SJCRH30 (cell line): ENCODE measurements at regions not wholly inside any gene's neighbourhood (a gene's known extent, or its start where the extent isn't known, plus 50 kb on each side); places are given as distances from the start of the nearest gene placed in this dataset.
"Not testable (repeated sequence)": the region's sequence is repeated elsewhere in the genome, so short reads cannot be mapped to it uniquely, and the experiment has no call there.

Experiments
- DNase-seq, 2 experiments: peaks; one replicate each; pipeline ENCODE4 v3.0.0-alpha.2; 2015 to 2020
- H3K27ac ChIP-seq: fragments of 250-450 bp; sonication (Bioruptor Pico); 2 replicates; pipeline ENCODE4 v1.5.1; 2020; ENCODE audit warnings: mild to moderate bottlenecking, moderate library complexity
- H3K27me3 ChIP-seq: fragments of 250-450 bp; sonication (Bioruptor Pico); 2 replicates; pipeline ENCODE4 v1.5.1; 2020; ENCODE audit warnings: mild to moderate bottlenecking, moderate library complexity
- H3K36me3 ChIP-seq: fragments of 250-450 bp; sonication (Bioruptor Pico); 2 replicates; pipeline ENCODE4 v1.5.1; 2020; ENCODE audit warnings: mild to moderate bottlenecking, moderate library complexity
- H3K4me1 ChIP-seq: fragments of 250-450 bp; sonication (Bioruptor Pico); 2 replicates; pipeline ENCODE4 v1.5.1; 2020; ENCODE audit warnings: mild to moderate bottlenecking, moderate library complexity
- H3K4me3 ChIP-seq: fragments of 250-450 bp; sonication (Bioruptor Pico); 2 replicates; pipeline ENCODE4 v1.5.1; 2020; ENCODE audit warnings: mild to moderate bottlenecking, moderate library complexity
- H3K9me3 ChIP-seq: fragments of 250-450 bp; sonication (Bioruptor Pico); replicated peaks from 2 replicates; pipeline ENCODE4 v1.5.1; 2020; ENCODE audit warnings: mild to moderate bottlenecking, moderate library complexity

DNA sequence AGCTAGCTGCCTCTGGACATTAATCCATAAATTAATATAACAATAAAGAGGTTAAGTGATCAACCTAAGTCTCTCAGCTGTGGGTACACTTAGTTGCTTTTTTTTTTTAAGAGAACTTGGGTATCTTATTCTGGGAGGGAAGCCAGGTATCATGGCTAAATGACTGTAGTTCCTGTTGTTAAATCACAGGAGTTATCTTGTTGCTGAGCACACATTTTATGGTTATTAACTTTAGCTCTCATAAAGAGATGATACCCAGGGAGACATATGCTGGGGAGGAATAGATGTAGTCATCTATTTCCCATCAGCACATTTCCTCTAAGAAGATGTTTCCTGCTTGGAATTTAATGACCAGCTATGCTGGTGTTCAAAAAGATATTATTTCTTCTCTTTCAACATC is 227.8 kb downstream of the PTGER3 start:
- H3K9me3 ChIP-seq: no peaks in the 10 kb centered on the region
- no peaks in the 10 kb centered on the region for H3K27me3 ChIP-seq
- peak in 1 of 2 experiments; percentile 6 for DNase-seq
- H3K36me3 ChIP-seq: no peaks in the 10 kb centered on the region
- H3K4me3 ChIP-seq: no peak overlapping the region
- no peak overlapping the region for H3K27ac ChIP-seq
- H3K4me1 ChIP-seq: no peaks in the 10 kb centered on the region

DNA sequence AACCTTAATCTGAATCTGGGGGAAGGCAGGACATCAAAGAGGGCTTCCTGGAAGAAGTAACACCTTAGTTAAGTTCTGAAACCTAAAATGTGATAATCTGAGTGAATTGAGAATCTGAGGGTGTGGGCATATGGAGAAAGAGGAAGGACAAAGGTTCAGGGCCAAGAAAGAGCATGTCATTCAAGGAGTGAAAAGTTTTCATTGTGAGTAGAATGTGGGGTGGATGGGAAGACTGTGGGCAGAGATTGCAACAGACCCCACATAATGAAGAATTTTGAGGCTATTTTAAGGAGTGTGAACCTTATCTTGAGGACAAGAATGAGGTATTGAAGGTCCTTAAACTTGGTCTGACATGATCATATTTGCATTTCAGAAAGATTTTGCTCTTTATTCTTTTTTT is 227.2 kb downstream of the PTGER3 start:
- no peak for DNase-seq
- Histone ChIP-seq H3K36me3 (no peaks in the 10 kb centered on the region), H3K9me3 (no peaks in the 10 kb centered on the region), H3K27me3 (no peaks in the 10 kb centered on the region), H3K27ac (no peak overlapping the region), H3K4me3 (no peak overlapping the region), H3K4me1 (no peaks in the 10 kb centered on the region)

DNA sequence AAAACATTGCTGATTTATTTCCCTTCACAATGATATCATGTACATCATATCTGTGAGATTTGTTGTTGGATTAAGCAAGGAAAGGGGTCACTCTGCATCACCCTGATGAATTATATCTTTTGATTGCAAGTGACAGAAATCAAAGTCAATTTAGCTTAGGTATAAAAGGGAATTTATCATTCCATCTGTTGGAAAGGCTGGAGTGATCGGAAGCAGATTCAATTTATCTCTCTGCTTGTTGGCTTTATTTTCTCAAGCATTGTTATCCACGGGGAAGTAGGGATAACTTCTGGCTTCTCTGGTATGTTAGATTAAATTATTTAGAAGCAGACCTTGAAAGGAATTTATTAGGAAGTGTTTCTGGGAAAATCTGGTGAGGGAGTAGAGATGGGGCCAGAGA is 226.6 kb downstream of the PTGER3 start:
- Histone ChIP-seq H3K36me3 (no peaks in the 10 kb centered on the region), H3K4me3 (no peak overlapping the region), H3K4me1 (no peaks in the 10 kb centered on the region), H3K9me3 (no peaks in the 10 kb centered on the region), H3K27ac (no peak overlapping the region), H3K27me3 (no peaks in the 10 kb centered on the region)
- DNase-seq: no peak

DNA sequence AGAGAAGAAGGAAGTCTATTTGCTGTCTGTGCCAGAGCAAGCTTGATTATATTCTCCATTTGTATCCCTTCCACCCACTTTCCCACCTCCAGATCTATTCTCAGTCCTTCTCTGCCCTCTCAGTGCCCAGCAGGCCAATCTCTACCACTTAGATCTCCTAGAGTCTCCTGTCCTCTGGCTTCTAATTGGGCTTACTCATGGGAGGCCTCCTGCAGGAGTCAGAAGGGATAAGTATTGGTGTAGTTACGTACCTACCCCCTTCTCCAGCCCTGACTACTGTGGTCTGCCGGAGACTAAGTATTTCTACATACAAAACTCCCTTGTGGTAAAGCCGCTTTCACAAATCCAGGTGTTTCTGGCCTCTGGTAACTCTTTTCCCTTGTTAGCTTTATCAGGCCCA is 221.2 kb downstream of the PTGER3 start:
- DNase-seq: no peak
- H3K27ac ChIP-seq: no peak overlapping the region
- no peaks in the 10 kb centered on the region for H3K9me3 ChIP-seq
- H3K27me3 ChIP-seq: no peaks in the 10 kb centered on the region
- H3K36me3 ChIP-seq: no peaks in the 10 kb centered on the region
- no peaks in the 10 kb centered on the region for H3K4me1 ChIP-seq
- H3K4me3 ChIP-seq: no peak overlapping the region

DNA sequence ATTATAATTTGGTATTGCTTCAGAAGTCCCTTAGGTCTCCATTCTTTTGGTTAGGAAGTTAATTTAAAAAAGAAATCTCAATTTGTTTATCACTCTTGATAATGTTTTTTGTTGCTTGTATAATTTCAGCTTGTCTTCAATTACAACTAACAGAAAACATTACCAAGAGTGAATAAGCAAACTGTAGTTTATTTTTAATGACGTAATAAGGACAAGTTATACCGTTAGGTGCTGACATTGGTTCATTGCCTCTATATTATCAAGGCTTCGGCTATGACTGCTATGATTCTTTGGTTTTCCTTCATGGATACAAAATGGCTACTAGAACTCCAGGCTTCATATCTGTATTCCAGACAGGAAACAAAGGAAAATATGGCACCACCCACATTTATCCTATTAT is 220.6 kb downstream of the PTGER3 start:
- H3K9me3 ChIP-seq: no peaks in the 10 kb centered on the region
- no peak overlapping the region for H3K4me3 ChIP-seq
- no peaks in the 10 kb centered on the region for H3K27me3 ChIP-seq
- no peaks in the 10 kb centered on the region for H3K4me1 ChIP-seq
- no peak for DNase-seq
- no peaks in the 10 kb centered on the region for H3K36me3 ChIP-seq
- no peak overlapping the region for H3K27ac ChIP-seq

DNA sequence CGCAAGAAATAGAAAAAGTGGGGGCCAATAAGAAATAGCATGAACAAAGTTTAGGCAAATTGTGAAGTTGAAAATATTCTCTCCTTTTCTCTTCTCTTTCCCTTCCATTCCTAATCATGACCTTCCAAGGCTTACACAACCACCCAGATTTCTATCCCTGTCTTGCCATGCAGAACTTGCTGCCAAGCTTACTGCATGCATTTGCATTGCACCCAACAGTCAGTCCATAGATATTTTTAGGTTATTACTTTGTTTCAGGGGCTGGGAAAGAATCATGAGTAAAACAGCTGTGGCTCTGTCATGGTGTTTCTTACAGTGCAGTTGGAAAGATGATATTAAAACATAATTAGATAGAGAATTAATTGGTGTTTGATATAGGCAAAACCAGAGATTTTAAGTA is 219.4 kb downstream of the PTGER3 start:
- no peak for DNase-seq
- Histone ChIP-seq H3K4me3 (no peak overlapping the region), H3K27me3 (no peaks in the 10 kb centered on the region), H3K27ac (no peak overlapping the region), H3K36me3 (no peaks in the 10 kb centered on the region), H3K9me3 (no peaks in the 10 kb centered on the region), H3K4me1 (no peaks in the 10 kb centered on the region)

DNA sequence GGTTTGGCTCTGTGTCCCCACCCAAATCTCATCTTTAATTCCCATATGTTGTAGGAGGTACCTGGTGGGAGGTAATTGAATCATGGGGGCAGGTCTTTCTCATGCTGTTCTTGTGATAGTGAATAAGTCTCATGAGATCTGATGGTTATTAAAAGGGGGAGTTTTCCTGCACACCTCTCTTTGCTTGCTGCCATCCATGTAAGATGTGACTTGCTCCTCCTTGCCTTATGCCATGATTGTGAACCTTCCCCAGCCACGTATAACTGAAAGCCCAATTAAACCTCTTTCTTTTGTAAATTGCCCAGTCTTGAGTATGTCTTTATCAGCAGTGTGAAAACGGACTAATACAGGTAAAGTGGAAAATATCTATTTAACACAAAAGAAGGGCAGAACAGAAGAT is 213.3 kb downstream of the PTGER3 start:
- H3K27me3 ChIP-seq, DNase-seq, H3K4me1 ChIP-seq, H3K27ac ChIP-seq, H3K36me3 ChIP-seq, H3K4me3 ChIP-seq, H3K9me3 ChIP-seq: not testable (repeated sequence)

DNA sequence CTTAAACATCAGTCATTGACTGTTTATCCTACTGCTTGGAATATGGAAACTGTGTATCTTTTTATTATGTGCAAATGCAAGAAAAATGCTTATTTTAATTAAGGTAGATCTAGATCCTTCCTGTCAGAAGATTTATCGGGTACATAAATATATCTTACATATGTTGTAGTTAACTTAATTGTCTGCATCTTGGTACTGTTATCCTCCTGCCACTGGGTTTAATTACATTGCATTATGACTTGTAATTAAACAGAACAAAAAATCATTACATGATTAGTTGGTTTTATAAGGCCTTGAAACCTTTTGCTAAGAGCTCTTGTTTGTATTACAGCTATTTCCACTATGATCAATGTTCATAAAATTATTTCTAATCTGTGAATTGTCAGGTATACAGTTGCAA is 211.2 kb downstream of the PTGER3 start:
- no peak for DNase-seq
- no peak overlapping the region for H3K4me3 ChIP-seq
- no peaks in the 10 kb centered on the region for H3K4me1 ChIP-seq
- H3K9me3 ChIP-seq: no peaks in the 10 kb centered on the region
- no peaks in the 10 kb centered on the region for H3K36me3 ChIP-seq
- no peaks in the 10 kb centered on the region for H3K27me3 ChIP-seq
- no peak overlapping the region for H3K27ac ChIP-seq

DNA sequence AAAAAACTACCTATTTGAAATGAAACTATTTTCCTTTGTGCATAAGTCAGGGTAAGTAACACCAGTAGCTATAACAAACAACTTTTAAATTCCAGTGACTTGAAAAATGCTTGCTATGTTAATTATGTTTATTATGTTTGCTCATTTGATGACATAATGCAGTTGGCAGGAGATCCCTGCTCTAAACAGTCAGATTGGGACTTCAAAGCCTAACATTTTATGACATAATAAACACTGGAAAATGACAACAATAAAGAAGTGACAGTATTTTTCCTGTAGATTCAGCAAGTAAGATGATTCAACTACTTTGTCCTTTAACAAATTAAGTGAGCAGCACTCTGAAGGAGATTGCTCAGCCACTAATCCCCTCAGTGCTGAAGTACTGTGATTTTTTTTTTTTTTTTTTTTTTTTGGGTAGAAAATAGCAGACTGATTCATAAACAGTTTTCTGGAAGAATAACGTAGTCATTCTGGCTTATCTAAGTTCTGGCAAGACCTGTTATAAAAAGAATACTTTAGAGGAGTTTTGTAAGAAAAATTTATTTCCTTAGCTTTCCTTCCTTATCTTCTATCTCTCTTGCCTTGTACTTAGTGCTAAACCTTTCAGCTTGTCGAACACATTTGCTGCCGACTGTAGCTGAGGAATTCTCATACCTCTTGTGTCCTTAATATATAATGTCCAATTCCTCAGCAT is 207.2 kb downstream of the PTGER3 start:
- Histone ChIP-seq H3K9me3 (no peaks in the 10 kb centered on the region), H3K36me3 (no peaks in the 10 kb centered on the region), H3K4me1 (no peaks in the 10 kb centered on the region), H3K4me3 (no peak overlapping the region), H3K27me3 (no peaks in the 10 kb centered on the region), H3K27ac (no peak overlapping the region)
- no peak for DNase-seq

DNA sequence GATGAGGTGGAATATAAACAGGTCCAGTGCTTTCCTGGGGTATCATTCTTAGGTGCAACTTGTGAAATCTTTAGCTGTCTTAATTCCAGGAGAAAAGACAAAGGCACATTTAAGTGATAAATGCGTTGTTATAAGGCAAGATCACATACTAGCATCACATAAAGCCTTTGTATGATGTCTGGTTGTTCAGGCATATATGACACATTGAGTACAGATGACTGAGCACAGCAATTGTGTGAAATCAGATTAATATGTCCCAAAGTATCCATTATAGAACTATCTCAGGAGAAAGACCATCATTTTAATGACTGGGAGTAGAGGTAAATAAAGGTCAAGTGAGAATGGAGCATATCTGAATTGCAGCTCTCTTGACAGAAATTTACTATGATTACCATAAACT is 205.1 kb downstream of the PTGER3 start:
- no peaks in the 10 kb centered on the region for H3K9me3 ChIP-seq
- H3K27me3 ChIP-seq: no peaks in the 10 kb centered on the region
- H3K4me3 ChIP-seq: no peak overlapping the region
- H3K4me1 ChIP-seq: peaks cover 10% of the 10 kb centered on the region; the same call in 1 of the 2 replicates
- DNase-seq: no peak
- no peaks in the 10 kb centered on the region for H3K36me3 ChIP-seq
- H3K27ac ChIP-seq: no peak overlapping the region

DNA sequence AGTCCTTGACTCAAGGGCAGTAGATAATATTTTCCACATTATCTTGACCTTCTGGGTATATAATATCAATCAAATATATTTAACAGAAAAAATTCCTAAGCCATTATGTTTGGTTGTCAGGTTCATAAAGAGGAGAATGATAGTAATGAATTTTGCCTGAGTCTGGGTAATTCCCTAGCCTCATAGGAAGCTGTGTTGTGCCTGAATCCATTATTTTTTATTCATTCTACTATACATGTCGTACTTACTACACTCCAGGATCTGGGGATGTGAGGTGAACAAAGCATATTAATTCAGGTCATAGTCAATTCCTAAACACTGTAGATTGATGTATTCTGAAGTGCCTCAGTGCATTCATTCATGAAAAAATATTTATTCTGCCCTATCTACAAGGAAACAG is 204.2 kb downstream of the PTGER3 start:
- Histone ChIP-seq H3K4me3 (no peak overlapping the region), H3K4me1 (peaks cover 10% of the 10 kb centered on the region; the same call in 1 of the 2 replicates), H3K27me3 (no peaks in the 10 kb centered on the region), H3K36me3 (no peaks in the 10 kb centered on the region), H3K27ac (no peak overlapping the region), H3K9me3 (no peaks in the 10 kb centered on the region)
- DNase-seq: no peak

DNA sequence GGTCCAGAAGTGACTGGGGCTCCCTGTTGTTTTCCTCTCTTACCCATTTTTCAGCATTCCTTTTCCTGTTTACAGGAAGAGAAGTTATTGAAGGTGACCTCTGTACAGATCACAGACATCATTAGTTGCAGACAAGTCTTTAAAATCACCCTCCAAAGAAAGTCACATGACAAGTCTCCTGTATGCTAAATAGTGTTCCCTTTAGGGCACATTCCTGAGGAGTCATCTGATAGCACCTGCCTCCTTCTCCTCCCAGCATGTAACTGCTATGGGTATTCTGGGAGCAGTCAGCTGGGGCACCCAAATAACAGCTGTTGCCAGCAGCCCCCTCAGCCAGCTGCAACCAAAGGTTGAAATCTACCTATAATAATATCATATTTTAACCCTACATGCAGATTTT is 200.6 kb downstream of the PTGER3 start:
- peaks cover 10% of the 10 kb centered on the region; the same call in 1 of the 2 replicates for H3K4me1 ChIP-seq
- no peaks in the 10 kb centered on the region for H3K36me3 ChIP-seq
- H3K4me3 ChIP-seq: no peak overlapping the region
- H3K27ac ChIP-seq: no peak overlapping the region
- peak; percentile 7 to 21 for DNase-seq
- no peaks in the 10 kb centered on the region for H3K9me3 ChIP-seq
- H3K27me3 ChIP-seq: no peaks in the 10 kb centered on the region

DNA sequence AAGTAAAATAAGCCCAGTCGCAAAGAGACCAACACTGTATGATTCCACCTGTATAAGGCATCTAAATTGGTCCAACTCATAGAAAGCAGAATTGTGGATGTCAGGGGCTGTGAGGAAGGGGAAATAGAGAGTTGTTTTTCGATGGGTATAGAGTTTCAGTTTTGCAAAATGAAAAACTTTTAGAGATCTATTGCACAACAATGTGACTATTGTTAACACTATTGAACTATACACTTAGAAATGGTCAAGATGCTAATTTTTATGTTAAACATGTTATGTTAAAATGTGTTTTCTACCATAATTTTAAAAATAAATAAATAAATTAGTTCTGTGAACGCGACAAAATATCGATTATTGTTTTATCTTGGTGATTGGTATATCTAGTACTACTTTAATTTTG is 192.4 kb downstream of the PTGER3 start:
- no peak for DNase-seq
- no peaks in the 10 kb centered on the region for H3K9me3 ChIP-seq
- no peak overlapping the region for H3K27ac ChIP-seq
- no peaks in the 10 kb centered on the region for H3K27me3 ChIP-seq
- no peak overlapping the region for H3K4me3 ChIP-seq
- no peaks in the 10 kb centered on the region for H3K36me3 ChIP-seq
- H3K4me1 ChIP-seq: no peaks in the 10 kb centered on the region; the same call in 1 of the 2 replicates

DNA sequence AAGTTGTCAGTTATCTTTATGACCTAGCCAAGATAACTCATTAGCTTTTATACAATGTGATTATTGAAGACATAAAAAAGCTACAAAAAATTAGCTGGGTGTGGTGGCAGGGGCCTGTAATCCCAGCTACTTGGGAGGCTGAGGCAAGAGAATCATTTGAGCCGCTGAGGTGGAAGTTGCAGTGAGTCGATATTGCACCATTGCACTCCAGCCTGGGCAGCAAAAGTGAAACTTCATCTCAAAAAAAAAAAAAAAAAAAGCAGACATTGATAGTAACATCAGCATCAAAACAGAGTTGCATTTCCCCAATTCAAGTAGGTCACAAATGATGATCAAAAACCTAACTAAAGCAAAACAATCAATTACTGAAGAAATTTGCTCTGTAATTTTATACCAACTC is 191.4 kb downstream of the PTGER3 start:
- H3K36me3 ChIP-seq: no peaks in the 10 kb centered on the region
- DNase-seq: no peak
- no peaks in the 10 kb centered on the region for H3K9me3 ChIP-seq
- no peak overlapping the region for H3K27ac ChIP-seq
- no peak overlapping the region for H3K4me3 ChIP-seq
- H3K27me3 ChIP-seq: no peaks in the 10 kb centered on the region
- H3K4me1 ChIP-seq: no peaks in the 10 kb centered on the region; the same call in 1 of the 2 replicates

DNA sequence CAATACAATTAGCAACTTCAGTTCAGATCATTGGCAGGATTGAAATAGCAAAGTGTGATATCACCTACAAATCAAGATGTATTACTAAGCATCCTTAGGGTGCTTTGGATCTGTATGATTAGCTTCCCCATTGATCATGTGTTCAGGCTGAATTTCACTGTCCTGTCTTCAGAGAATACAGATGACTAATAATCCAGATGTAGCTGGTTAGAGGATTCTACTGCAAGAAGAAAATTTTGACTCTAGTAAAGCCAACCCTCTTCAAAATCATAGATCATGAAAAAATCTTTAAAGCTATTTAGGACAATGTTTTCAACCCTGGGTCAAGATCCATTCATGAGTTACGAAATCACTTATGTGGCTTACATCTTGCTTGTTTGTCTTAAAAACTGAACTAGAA is 184.4 kb downstream of the PTGER3 start:
- H3K36me3 ChIP-seq: no peaks in the 10 kb centered on the region
- no peaks in the 10 kb centered on the region for H3K27me3 ChIP-seq
- H3K4me1 ChIP-seq: no peaks in the 10 kb centered on the region
- H3K9me3 ChIP-seq: no peaks in the 10 kb centered on the region
- H3K27ac ChIP-seq: no peak overlapping the region
- no peak overlapping the region for H3K4me3 ChIP-seq
- no peak for DNase-seq

DNA sequence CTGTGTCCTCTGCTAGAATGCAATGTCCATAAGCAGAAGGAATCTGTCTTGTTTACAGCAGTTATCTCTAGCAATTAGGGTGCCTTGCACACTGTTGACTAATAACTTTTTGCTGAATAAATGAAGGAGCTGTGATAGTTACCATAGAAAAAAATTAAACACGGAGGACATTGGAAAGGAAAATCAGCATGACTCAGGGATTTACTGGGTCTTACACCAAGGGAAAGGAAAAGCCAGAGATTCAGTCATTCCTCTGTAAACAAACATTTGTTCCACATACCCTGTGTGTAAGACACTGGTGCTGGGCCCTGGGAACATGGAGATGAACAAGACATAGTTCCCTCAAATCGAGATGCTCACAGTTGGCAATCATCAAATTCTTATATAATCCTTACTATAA is 183.3 kb downstream of the PTGER3 start:
- no peaks in the 10 kb centered on the region for H3K27me3 ChIP-seq
- H3K36me3 ChIP-seq: no peaks in the 10 kb centered on the region
- H3K9me3 ChIP-seq: no peaks in the 10 kb centered on the region
- H3K27ac ChIP-seq: no peak overlapping the region
- no peak for DNase-seq
- H3K4me3 ChIP-seq: no peak overlapping the region
- H3K4me1 ChIP-seq: no peaks in the 10 kb centered on the region
